WTC11 (cell line): ENCODE measurements at regions not wholly inside any gene's neighbourhood (a gene's known extent, or its start where the extent isn't known, plus 50 kb on each side); places are given as distances from the start of the nearest gene placed in this dataset.

ENCODE experiments used
- ATAC-seq: fragments of 200-7000 bp; cut with Tn5 transposase; 2 replicates; pipeline ENCODE4 v1.10.0; 2021; ENCODE audit warnings: mild to moderate bottlenecking, moderate library complexity
- CTCF ChIA-PET: fragments of 300-600 bp; sonication (Branson Sonifier 250); formaldehyde crosslinking; loops from one replicate; lab custom pipeline; 2021; ENCODE audit warnings: antibody characterized with exemption; lab: Charles Lee
- POLR2A ChIA-PET: fragments of 350-600 bp; sonication (Branson Sonifier 250); formaldehyde crosslinking; loops from one replicate; lab custom pipeline; 2021; ENCODE audit warnings: antibody characterized with exemption; lab: Charles Lee
- DNase-seq: peaks from one replicate; pipeline ENCODE4 v3.0.0; 2021; ENCODE audit warnings: low spot score
- H3K27ac Mint-ChIP-seq: 2 replicates; pipeline ENCODE4 v1.8.0; 2021; ENCODE audit warnings: mixed read lengths
- H3K27me3 Mint-ChIP-seq: 2 replicates; pipeline ENCODE4 v1.8.0; 2021; ENCODE audit warnings: low read depth, mild to moderate bottlenecking, moderate library complexity, mixed read lengths
- H3K36me3 Mint-ChIP-seq: 2 replicates; pipeline ENCODE4 v1.8.0; 2021; ENCODE audit warnings: mixed read lengths
- H3K4me1 Mint-ChIP-seq: 2 replicates; pipeline ENCODE4 v1.8.0; 2022; ENCODE audit warnings: mixed read lengths
- H3K4me3 Mint-ChIP-seq: 2 replicates; pipeline ENCODE4 v1.8.0; 2021; ENCODE audit warnings: mild to moderate bottlenecking, moderate library complexity, mixed read lengths
- H3K9me3 Mint-ChIP-seq: 2 replicates; pipeline ENCODE4 v1.8.0; 2021; ENCODE audit warnings: mixed read lengths
- ARID4B ChIP-seq: sonication (generic); formaldehyde crosslinking; IDR thresholded peaks from 2 replicates; pipeline ENCODE4 v1.8.0; 2023; ENCODE audit warnings: missing genetic modification reagents, mild to moderate bottlenecking, borderline replicate concordance
- E2F5 ChIP-seq: sonication (generic); formaldehyde crosslinking; IDR thresholded peaks from 2 replicates; pipeline ENCODE4 v1.8.1; 2022; ENCODE audit warnings: mild to moderate bottlenecking, moderate library complexity, missing genetic modification reagents
- FOXP1 ChIP-seq: sonication (generic); formaldehyde crosslinking; IDR thresholded peaks from 2 replicates; pipeline ENCODE4 v1.8.0; 2022; ENCODE audit warnings: missing genetic modification reagents, mild to moderate bottlenecking, moderate library complexity, borderline replicate concordance
- IRF2 ChIP-seq: sonication (generic); formaldehyde crosslinking; IDR thresholded peaks from 2 replicates; pipeline ENCODE4 v1.8.0; 2022; ENCODE audit warnings: low read depth, missing genetic modification reagents, borderline replicate concordance
- NFATC4 ChIP-seq: fragments of 250-450 bp; sonication (Bioruptor Pico); IDR thresholded peaks from 2 replicates; pipeline ENCODE4 v1.9.0; 2021; ENCODE audit warnings: mild to moderate bottlenecking
- RELA ChIP-seq: sonication (generic); formaldehyde crosslinking; IDR thresholded peaks from 2 replicates; pipeline ENCODE4 v1.8.1; 2022; ENCODE audit warnings: missing genetic modification reagents, mild to moderate bottlenecking, borderline replicate concordance
- SMAD4 ChIP-seq: sonication (generic); formaldehyde crosslinking; IDR thresholded peaks from 2 replicates; pipeline ENCODE4 v1.8.0; 2022; ENCODE audit warnings: mild to moderate bottlenecking, missing genetic modification reagents
- STAT6 ChIP-seq: sonication (generic); formaldehyde crosslinking; conservative IDR thresholded peaks from 2 replicates; pipeline ENCODE4 v1.8.1; 2023; ENCODE audit warnings: mild to moderate bottlenecking, low read depth, missing genetic modification reagents, moderate library complexity
- TP53 ChIP-seq: sonication (generic); formaldehyde crosslinking; IDR thresholded peaks from 2 replicates; pipeline ENCODE4 v1.8.1; 2023; ENCODE audit warnings: mild to moderate bottlenecking, missing genetic modification reagents
- ZNF232 ChIP-seq: sonication (generic); formaldehyde crosslinking; IDR thresholded peaks from 2 replicates; pipeline ENCODE4 v1.8.0; 2022; ENCODE audit warnings: mild to moderate bottlenecking, missing genetic modification reagents
- ZNF396 ChIP-seq: fragments of 250-450 bp; sonication (Bioruptor Pico); IDR thresholded peaks from 2 replicates; pipeline ENCODE4 v1.8.0; 2021; ENCODE audit warnings: mild to moderate bottlenecking, moderate library complexity, borderline replicate concordance
- ZNF416 ChIP-seq: fragments of 250-450 bp; sonication (Bioruptor Pico); IDR thresholded peaks from 2 replicates; pipeline ENCODE4 v1.9.0; 2021; ENCODE audit warnings: mild to moderate bottlenecking, inconsistent platforms
- TF ChIP-seq, protein P1 (sequence below): sonication (generic); formaldehyde crosslinking; IDR thresholded peaks from 2 replicates; pipeline ENCODE4 v1.8.0; 2022; ENCODE audit warnings: mild to moderate bottlenecking, missing genetic modification reagents
- TF ChIP-seq, protein P2 (sequence below): sonication (generic); formaldehyde crosslinking; IDR thresholded peaks from 2 replicates; pipeline ENCODE4 v1.8.0; 2023; ENCODE audit warnings: missing genetic modification reagents
- TF ChIP-seq, protein P3 (sequence below): sonication (generic); formaldehyde crosslinking; IDR thresholded peaks from 2 replicates; pipeline ENCODE4 v1.8.0; 2022; ENCODE audit warnings: mild to moderate bottlenecking, missing genetic modification reagents

DNA sequence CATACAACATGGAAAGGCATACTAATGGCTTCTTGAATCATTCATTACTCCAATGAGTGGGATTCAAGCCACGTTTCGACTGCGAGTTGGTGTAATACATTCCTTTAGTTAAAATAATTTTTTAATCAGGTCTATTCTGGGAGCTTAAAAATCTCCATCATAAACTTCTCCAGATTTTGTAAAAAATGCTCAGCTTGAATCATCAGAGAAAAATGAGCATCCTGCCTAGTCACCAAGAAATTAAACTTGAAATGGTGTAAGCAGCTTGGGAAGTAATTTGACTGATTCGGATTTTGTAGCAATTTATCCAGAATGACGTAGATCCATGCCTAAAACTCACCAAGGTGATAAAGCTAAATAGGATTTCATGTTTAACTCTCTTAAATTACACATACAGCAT, 165.7 kb downstream of the SLCO4C1 start (continued):
- TF ChIP-seq ARID4B (CRISPR knock-in tag) (no peak), STAT6 (CRISPR knock-in tag) (no peak), FOXP1 (no peak)
- TF ChIP-seq, all 79 proteins: peak for 0

- no peaks in the 10 kb centered on the region for H3K36me3 Mint-ChIP-seq
- TF ChIP-seq E2F5 (CRISPR knock-in tag) (no peak), ZNF232 (CRISPR knock-in tag) (no peak), NFATC4 (no peak), ZNF396 (CRISPR knock-in tag) (no peak), IRF2 (CRISPR knock-in tag) (no peak), ZNF416 (no peak), ARID4B (CRISPR knock-in tag) (no peak), RELA (CRISPR knock-in tag) (no peak), TP53 (CRISPR knock-in tag) (no peak), SMAD4 (CRISPR knock-in tag) (no peak)
- TF ChIP-seq, protein P1, sequence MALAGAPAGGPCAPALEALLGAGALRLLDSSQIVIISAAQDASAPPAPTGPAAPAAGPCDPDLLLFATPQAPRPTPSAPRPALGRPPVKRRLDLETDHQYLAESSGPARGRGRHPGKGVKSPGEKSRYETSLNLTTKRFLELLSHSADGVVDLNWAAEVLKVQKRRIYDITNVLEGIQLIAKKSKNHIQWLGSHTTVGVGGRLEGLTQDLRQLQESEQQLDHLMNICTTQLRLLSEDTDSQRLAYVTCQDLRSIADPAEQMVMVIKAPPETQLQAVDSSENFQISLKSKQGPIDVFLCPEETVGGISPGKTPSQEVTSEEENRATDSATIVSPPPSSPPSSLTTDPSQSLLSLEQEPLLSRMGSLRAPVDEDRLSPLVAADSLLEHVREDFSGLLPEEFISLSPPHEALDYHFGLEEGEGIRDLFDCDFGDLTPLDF (CRISPR knock-in tag): no peak
- TF ChIP-seq, protein P2, sequence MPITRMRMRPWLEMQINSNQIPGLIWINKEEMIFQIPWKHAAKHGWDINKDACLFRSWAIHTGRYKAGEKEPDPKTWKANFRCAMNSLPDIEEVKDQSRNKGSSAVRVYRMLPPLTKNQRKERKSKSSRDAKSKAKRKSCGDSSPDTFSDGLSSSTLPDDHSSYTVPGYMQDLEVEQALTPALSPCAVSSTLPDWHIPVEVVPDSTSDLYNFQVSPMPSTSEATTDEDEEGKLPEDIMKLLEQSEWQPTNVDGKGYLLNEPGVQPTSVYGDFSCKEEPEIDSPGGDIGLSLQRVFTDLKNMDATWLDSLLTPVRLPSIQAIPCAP (CRISPR knock-in tag): no peak
- TF ChIP-seq, protein P3, sequence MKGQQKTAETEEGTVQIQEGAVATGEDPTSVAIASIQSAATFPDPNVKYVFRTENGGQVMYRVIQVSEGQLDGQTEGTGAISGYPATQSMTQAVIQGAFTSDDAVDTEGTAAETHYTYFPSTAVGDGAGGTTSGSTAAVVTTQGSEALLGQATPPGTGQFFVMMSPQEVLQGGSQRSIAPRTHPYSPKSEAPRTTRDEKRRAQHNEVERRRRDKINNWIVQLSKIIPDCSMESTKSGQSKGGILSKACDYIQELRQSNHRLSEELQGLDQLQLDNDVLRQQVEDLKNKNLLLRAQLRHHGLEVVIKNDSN: no peak
- H3K4me1 Mint-ChIP-seq: peaks cover 12% of the 10 kb centered on the region
Measured at GRCh38 chr5:102119252-102119651, 176.8 kb downstream of the SLCO4C1 start.

More at GRCh38 chr5:102119252-102119651, 176.8 kb downstream of the SLCO4C1 start:
- ATAC-seq (no peak), DNase-seq (no peak)
- no peaks in the 10 kb centered on the region for H3K27me3 Mint-ChIP-seq
- no peak overlapping the region for H3K4me3 Mint-ChIP-seq
- no peak overlapping the region for H3K27ac Mint-ChIP-seq
- ChIA-PET POLR2A (no interaction called here), CTCF (no interaction called here)
- H3K9me3 Mint-ChIP-seq: no peaks in the 10 kb centered on the region
